Testis (tissue), 2 donors: ENCODE measurements at regions not wholly inside any gene's neighbourhood (a gene's known extent, or its start where the extent isn't known, plus 50 kb on each side); places are given as distances from the start of the nearest gene placed in this dataset.
"Not testable (repeated sequence)": the region's sequence is repeated elsewhere in the genome, so short reads cannot be mapped to it uniquely, and the experiment has no call there.

Source experiments
- POLR2A ChIP-seq: fragments of 450-650 bp; IDR thresholded peaks from one replicate; pipeline ENCODE4 v1.6.1; 2017; ENCODE audit warnings: antibody characterized with exemption, mild to moderate bottlenecking, moderate library complexity
- TF ChIP-seq, protein P1 (sequence below), 3 experiments: fragments of 450-650 bp in 2 of 3; fragments of 200-600 bp in 1 of 3; sonication (generic) in 1 of 3; IDR thresholded peaks; one replicate each; pipeline ENCODE4 v1.5.1; 2016 to 2019; ENCODE audit warnings: antibody characterized with exemption in 3 of 3, mild to moderate bottlenecking in 2 of 3, moderate library complexity in 1 of 3

DNA sequence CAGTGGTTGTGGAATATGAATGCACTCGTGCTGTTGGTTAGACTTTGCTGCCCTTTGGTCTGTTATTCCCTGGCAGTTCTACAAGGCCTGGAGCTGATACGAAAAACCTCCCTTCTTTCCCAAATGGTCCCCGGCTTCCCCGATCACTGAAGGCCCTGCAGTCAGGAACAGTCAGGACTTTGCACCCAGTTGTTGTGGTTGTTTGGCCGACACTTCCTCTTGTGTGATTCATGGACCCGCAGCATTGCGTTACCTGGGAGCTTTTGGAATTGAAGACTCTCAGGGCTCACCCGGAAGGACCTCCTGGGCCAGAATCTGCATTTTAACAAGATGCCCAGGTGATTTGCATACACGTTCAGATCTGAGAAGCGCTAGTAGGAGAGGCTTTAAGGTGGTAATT is 106.8 kb upstream of the ZNF195 start:
- TF ChIP-seq, protein P1, sequence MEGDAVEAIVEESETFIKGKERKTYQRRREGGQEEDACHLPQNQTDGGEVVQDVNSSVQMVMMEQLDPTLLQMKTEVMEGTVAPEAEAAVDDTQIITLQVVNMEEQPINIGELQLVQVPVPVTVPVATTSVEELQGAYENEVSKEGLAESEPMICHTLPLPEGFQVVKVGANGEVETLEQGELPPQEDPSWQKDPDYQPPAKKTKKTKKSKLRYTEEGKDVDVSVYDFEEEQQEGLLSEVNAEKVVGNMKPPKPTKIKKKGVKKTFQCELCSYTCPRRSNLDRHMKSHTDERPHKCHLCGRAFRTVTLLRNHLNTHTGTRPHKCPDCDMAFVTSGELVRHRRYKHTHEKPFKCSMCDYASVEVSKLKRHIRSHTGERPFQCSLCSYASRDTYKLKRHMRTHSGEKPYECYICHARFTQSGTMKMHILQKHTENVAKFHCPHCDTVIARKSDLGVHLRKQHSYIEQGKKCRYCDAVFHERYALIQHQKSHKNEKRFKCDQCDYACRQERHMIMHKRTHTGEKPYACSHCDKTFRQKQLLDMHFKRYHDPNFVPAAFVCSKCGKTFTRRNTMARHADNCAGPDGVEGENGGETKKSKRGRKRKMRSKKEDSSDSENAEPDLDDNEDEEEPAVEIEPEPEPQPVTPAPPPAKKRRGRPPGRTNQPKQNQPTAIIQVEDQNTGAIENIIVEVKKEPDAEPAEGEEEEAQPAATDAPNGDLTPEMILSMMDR (IDR thresholded peaks at IDR 0.05): not testable (repeated sequence)
- TF ChIP-seq POLR2A: not testable (repeated sequence)
